ENCODE measurements at regions not wholly inside any gene's neighbourhood (a gene's known extent, or its start where the extent isn't known, plus 50 kb on each side); places are given as distances from the start of the nearest gene placed in this dataset.

DNA sequence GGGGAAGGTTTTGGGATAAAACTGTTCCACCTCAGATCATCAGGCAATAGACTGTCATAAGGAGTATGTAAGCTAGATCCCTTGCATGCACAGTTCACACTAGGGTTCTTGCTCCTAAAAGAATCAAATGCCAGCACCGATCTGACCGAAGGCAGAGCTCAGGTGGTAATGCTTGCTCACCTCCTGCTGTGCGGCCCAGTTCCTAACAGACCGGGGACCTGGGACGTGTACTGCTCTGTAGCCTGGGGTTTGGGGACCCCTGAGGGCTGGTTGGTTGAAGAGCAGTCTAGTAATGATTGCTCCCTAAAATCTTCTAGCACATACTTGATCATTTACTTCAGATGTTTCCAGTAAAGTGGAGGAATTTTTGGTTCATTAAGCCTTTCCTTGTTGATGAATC lies 173.1 kb upstream of the SLIT2 start:
- no peak overlapping the region for H4K5ac ChIP-seq (ENCODE audit: insufficient read length, low read depth, low read length)
- Mint-ChIP-seq H3K27me3 (ENCODE audit: low read depth) (no peaks in the 10 kb centered on the region), H3K4me3 (no peak overlapping the region), H3K4me1 (no peaks in the 10 kb centered on the region), H3K27ac (no peak overlapping the region), H3K36me3 (ENCODE audit: insufficient read depth in 1 of 3, low read depth in 3 of 3) (no peaks in the 10 kb centered on the region), H3K9me3 (no peaks in the 10 kb centered on the region)
- no peaks in the 10 kb centered on the region for H4K20me1 ChIP-seq (ENCODE audit: control insufficient read depth, insufficient read depth, insufficient read length)
- DNase-seq = no peak
- no peak overlapping the region for H2AFZ ChIP-seq (ENCODE audit: low read length)
- H3K4me2 ChIP-seq (ENCODE audit: insufficient read depth, insufficient read length, low read length) = no peak overlapping the region
- no peak overlapping the region for H2BK120ac ChIP-seq (ENCODE audit: low read depth, low read length, poor library complexity, severe bottlenecking)
- H2BK5ac ChIP-seq (ENCODE audit: insufficient read length, low read length) = no peak overlapping the region
- WGBS (ENCODE audit: extremely low coverage, insufficient read length, low lambda C conversion rate) = no CpG with 5 or more reads among the region's 5 CpGs
- no peak overlapping the region for H3K27ac ChIP-seq (ENCODE audit: insufficient read length, low read depth, low read length)
- H3K23ac ChIP-seq (ENCODE audit: insufficient read length, low read depth, low read length) = no peak overlapping the region
- H3K56ac ChIP-seq (ENCODE audit: insufficient read length, low read depth, low read length) = no peak overlapping the region
- H3K9me3 ChIP-seq (ENCODE audit: control insufficient read depth, low read depth, low read length) = no peaks in the 10 kb centered on the region
- no peak overlapping the region for H3K4ac ChIP-seq (ENCODE audit: low read depth, low read length)
- H3K9ac ChIP-seq (ENCODE audit: extremely low read depth, insufficient read length, low read length) = no peak overlapping the region
- H3K27me3 ChIP-seq (ENCODE audit: insufficient read depth, low read length) = no peaks in the 10 kb centered on the region
- no peak overlapping the region for H3K18ac ChIP-seq (ENCODE audit: insufficient read length, low read depth, low read length)
- no peak overlapping the region for H3K14ac ChIP-seq (ENCODE audit: insufficient read depth, low read length)
- no peaks in the 10 kb centered on the region for H3K4me1 ChIP-seq (ENCODE audit: insufficient read depth, low read length)
- no peak overlapping the region for H2AK5ac ChIP-seq (ENCODE audit: insufficient read length, low read length)
- H3T11ph ChIP-seq (ENCODE audit: low read length) = no peak overlapping the region
- H2BK15ac ChIP-seq (ENCODE audit: low read depth, low read length) = no peak overlapping the region
- no peak overlapping the region for H4K8ac ChIP-seq (replicated peaks; ENCODE audit: insufficient read length, low read depth, low read length)
- H2BK20ac ChIP-seq (ENCODE audit: low read depth, low read length, poor library complexity, severe bottlenecking) = no peak overlapping the region
- TF ChIP-seq, protein P1, sequence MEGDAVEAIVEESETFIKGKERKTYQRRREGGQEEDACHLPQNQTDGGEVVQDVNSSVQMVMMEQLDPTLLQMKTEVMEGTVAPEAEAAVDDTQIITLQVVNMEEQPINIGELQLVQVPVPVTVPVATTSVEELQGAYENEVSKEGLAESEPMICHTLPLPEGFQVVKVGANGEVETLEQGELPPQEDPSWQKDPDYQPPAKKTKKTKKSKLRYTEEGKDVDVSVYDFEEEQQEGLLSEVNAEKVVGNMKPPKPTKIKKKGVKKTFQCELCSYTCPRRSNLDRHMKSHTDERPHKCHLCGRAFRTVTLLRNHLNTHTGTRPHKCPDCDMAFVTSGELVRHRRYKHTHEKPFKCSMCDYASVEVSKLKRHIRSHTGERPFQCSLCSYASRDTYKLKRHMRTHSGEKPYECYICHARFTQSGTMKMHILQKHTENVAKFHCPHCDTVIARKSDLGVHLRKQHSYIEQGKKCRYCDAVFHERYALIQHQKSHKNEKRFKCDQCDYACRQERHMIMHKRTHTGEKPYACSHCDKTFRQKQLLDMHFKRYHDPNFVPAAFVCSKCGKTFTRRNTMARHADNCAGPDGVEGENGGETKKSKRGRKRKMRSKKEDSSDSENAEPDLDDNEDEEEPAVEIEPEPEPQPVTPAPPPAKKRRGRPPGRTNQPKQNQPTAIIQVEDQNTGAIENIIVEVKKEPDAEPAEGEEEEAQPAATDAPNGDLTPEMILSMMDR (conservative IDR thresholded peaks at IDR 0.05) = no peak
- no peak overlapping the region for H4K91ac ChIP-seq (ENCODE audit: insufficient read length, low read depth, low read length)
- H2BK12ac ChIP-seq (ENCODE audit: insufficient read length, low read depth, low read length) = no peak overlapping the region
- no peaks in the 10 kb centered on the region for H3K23me2 ChIP-seq (ENCODE audit: insufficient read length, low read depth, low read length, poor library complexity, severe bottlenecking)
- no peaks in the 10 kb centered on the region for H3K79me2 ChIP-seq (ENCODE audit: insufficient read depth, low read length)
- no peaks in the 10 kb centered on the region for H3K79me1 ChIP-seq (ENCODE audit: insufficient read depth, low read depth, low read length, poor library complexity, severe bottlenecking)
